ENCODE measurements at regions not wholly inside any gene's neighbourhood (a gene's known extent, or its start where the extent isn't known, plus 50 kb on each side); places are given as distances from the start of the nearest gene placed in this dataset.

GRCh38 chr10:94174838-94175237 is 181.1 kb downstream of the PLCE1 start:
- Histone ChIP-seq H2AK5ac (ENCODE audit: low read depth, low read length) (no peak overlapping the region), H3K36me3 (ENCODE audit: control insufficient read depth in 2 of 4, insufficient read depth in 4 of 4, low read length in 3 of 4) (no peaks in the 10 kb centered on the region), H3K27ac (ENCODE audit: low read depth, low read length) (no peak overlapping the region), H2BK120ac (replicated peaks; ENCODE audit: low read depth, low read length) (no peak overlapping the region), H3K9me3 (ENCODE audit: insufficient read depth in 2 of 2, low read depth in 1 of 2, low read length in 1 of 2) (no peaks in the 10 kb centered on the region), H3K56ac (replicated peaks; ENCODE audit: insufficient read length, low read depth, low read length) (no peak overlapping the region), H4K20me1 (replicated peaks in 1 of 2; ENCODE audit: control insufficient read depth in 1 of 2, insufficient read depth in 2 of 2, low read length in 2 of 2) (no peaks in the 10 kb centered on the region), H3K14ac (ENCODE audit: insufficient read length) (no peak overlapping the region), H3K4me2 (ENCODE audit: insufficient read depth in 1 of 2, low read depth in 2 of 2, low read length in 2 of 2) (no peak overlapping the region), H3K27me3 (replicated peaks in 1 of 4; ENCODE audit: control insufficient read depth in 3 of 4, extremely low read depth in 1 of 4, insufficient read depth in 3 of 4, low read length in 3 of 4) (no peaks in the 10 kb centered on the region), H3K79me1 (ENCODE audit: low read depth, low read length) (no peaks in the 10 kb centered on the region), H4K91ac (replicated peaks; ENCODE audit: insufficient read length, low read length) (no peak overlapping the region), H3K4ac (replicated peaks; ENCODE audit: insufficient read length, low read depth, low read length) (no peak overlapping the region), H2AFZ (ENCODE audit: low read length) (no peak overlapping the region), H2BK5ac (ENCODE audit: low read depth, low read length) (no peak overlapping the region), H3K23ac (ENCODE audit: insufficient read length) (no peak overlapping the region), H3K4me3 (ENCODE audit: extremely low read depth in 1 of 4, insufficient read depth in 2 of 4, low read depth in 3 of 4, low read length in 4 of 4) (no peak overlapping the region), H3K4me1 (replicated peaks in 1 of 4; ENCODE audit: control insufficient read depth in 3 of 4, insufficient read depth in 4 of 4, low read length in 3 of 4) (no peaks in the 10 kb centered on the region), H4K8ac (ENCODE audit: extremely low read depth, insufficient read depth, low read length) (no peak overlapping the region), H3K79me2 (ENCODE audit: control insufficient read depth in 1 of 2, insufficient read depth in 2 of 2, low read length in 2 of 2) (no peaks in the 10 kb centered on the region), H2BK12ac (ENCODE audit: low read depth, low read length) (no peak overlapping the region), H4K5ac (ENCODE audit: insufficient read length, low read depth, low read length) (no peak overlapping the region), H2BK20ac (ENCODE audit: low read length) (no peak overlapping the region), H3K18ac (ENCODE audit: extremely low read depth, low read length) (no peak overlapping the region), H3K9ac (replicated peaks in 1 of 4; ENCODE audit: extremely low read depth in 1 of 4, low read depth in 3 of 4, low read length in 3 of 4) (no peak overlapping the region), H3K23me2 (ENCODE audit: low read depth, low read length) (no peaks in the 10 kb centered on the region), H2BK15ac (ENCODE audit: low read length) (no peak overlapping the region)
- no peak for DNase-seq (ENCODE audit: low read depth in 1 of 2, low spot score in 2 of 2)
- TF ChIP-seq TAF7 (optimal IDR thresholded peaks at IDR 0.05; ENCODE audit: borderline replicate concordance, low read depth, low read length) (no peak), JUN (IDR thresholded peaks at IDR 0.05; ENCODE audit: low read depth, low read length) (no peak), CHD1 (IDR thresholded peaks at IDR 0.05; ENCODE audit: low read depth, low read length) (no peak), KDM4A (IDR thresholded peaks at IDR 0.05; ENCODE audit: low read depth, low read length, severe bottlenecking) (no peak), CBX8 (IDR thresholded peaks at IDR 0.05; ENCODE audit: borderline replicate concordance, low read depth, low read length) (no peak), E2F6 (IDR thresholded peaks at IDR 0.05) (no peak), JUND (IDR thresholded peaks at IDR 0.05; ENCODE audit: low read length) (no peak), SP4 (IDR thresholded peaks at IDR 0.05; ENCODE audit: low read length) (no peak), SP2 (IDR thresholded peaks at IDR 0.05; ENCODE audit: low read length) (no peak)
- no peak for FAIRE-seq
- ChIA-PET CTCF (ENCODE audit: partially characterized antibody) (no interaction called here), POLR2A (ENCODE audit: partially characterized antibody) (no interaction called here)

Measured in H1 (cell line).